ENCODE measurements at regions not wholly inside any gene's neighbourhood (a gene's known extent, or its start where the extent isn't known, plus 50 kb on each side); places are given as distances from the start of the nearest gene placed in this dataset.
"Not testable (repeated sequence)": the region's sequence is repeated elsewhere in the genome, so short reads cannot be mapped to it uniquely, and the experiment has no call there.

DNA sequence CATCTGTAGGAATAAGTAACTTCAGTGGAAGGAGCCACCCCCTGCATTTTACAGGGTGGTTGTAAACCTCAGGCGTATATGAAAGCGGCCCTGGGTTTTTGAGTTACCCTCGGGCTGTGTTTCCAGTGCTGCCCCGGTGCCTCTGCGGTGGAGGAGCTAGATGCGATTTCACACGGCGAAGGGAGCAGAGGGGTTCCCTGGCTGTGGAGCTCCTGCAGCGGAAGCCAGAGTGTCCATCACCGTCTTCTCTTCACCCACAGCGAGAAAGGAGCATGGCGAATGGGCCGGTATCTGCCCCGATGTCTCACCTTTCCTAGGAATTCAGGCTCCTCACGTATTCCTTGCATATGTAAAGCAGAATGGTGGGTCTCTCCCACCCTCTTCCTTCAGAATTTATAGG, 253.6 kb downstream of the THBS2 start:
- no peak for DNase-seq

DNA sequence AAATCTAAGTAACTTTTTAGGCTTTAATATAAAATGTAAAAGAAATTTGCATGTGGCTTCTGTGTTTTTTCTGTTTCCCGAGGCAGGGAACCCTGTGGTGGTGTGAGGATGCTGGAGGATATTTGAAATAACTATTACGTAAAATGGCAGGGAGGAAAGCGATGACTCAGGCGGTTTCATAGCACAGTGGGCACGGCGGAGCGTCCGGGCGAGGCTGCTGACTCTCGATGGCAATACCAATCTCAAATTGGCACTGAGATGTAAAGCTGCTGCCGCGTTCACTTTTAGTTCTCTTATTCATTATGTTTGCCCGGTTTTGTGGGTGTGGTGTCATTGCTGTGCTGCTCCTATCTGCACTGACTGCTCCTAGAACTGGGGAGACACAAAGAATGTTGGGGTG, 254.3 kb downstream of the THBS2 start:
- DNase-seq = no peak

DNA sequence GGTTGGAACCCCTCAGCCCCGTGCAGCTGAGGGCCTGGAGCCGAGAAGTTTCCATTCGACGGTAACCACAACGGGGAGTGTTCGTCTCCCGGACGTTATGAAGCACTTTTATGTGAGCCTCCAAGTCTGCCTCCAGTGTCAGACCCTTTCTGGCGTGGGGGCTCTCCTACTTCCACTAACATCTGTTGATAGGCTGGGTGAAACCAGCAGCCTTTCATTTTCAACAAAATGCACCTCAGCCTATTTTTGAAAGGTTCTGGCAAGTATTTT, 257.4 kb downstream of the THBS2 start:
- no peak for DNase-seq

DNA sequence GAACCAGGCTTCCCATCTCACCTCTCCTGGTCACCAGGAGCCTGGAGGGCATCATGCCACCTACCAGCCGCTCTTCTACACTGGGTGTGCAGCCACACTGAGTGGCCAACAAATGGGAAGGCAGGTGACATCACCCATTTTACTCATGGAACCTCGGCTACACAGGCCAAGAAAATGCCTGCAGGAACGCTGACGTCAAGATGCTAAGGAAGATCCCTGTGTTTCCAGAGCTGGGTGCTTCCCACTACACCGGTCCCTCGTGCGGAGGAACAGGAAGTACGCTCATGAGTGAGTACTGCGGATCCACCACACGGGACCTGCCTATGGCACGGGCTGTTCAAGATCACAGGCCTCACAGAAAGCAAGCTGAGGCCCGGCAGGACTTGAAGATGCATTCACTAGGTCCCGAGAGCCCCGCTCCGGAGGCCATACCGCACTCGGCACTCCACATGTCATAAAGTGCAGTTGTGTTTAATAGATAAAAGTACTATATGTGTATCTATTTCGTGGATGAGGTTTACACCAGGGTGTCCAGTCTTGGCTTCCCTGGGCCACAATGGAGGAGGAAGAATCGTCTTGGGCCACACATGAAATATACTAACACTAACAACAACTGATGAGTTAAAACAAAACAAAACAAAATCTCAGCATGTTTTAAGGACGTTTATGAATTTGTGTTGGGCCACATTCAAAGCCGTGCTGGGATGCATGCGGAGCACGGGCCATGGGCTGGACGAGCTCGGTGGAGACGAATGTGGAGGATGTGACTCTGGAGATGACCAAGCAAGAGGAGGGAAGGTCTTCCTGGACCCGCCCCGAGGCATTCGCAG, 257.9 kb downstream of the THBS2 start:
- no peak for DNase-seq

DNA sequence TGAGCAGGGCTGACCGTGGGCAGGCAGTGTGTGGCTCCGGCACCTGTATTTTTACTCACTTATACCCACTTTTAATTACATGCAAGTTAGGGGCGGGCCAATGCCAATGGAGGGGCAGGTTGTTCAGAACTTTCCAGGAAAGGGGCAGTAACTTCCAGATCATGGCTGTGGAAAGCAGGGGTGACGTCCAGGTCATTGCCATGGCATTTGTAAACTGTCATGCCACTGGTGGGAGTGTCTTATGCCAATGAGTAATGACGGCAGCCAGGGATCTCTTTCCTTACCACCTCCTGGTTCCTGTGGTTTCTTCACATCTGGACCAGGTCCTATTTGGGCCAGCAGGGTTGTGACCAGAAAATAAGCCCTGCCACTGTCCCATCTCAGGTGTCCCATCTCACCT, 258.7 kb downstream of the THBS2 start:
- DNase-seq = no peak

DNA sequence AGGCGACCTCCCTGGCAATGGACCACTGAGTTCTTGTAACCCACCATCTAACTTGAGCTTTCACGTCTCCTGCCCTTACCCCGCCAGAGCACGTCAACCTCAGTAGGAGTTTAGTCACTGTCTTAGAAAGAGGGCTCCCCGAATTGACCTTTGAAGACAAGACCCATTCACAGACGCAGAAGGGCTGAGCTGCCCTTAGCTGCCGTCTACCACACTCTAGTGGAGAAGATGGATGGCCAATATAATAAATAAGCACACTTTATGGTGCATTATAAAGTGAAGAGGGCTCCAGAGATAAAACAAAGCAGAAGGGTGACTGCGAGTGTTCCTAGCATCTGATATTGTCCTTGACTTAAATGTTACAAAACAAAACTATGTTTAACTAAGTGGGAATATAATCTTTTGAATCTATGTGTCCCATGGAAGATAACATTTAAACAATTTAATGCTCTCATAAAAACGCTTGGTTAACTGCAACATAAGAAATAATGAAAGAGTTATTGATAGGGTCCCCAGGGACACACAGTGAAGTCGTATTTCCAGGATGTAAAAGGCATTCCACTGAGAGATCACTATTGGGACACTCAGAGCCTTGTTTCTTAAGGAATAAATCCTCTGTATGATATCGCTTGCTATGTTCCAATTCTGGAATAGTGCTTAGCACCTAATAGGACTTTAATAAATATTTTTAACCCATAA, 261.1 kb downstream of the THBS2 start:
- no peak for DNase-seq

DNA sequence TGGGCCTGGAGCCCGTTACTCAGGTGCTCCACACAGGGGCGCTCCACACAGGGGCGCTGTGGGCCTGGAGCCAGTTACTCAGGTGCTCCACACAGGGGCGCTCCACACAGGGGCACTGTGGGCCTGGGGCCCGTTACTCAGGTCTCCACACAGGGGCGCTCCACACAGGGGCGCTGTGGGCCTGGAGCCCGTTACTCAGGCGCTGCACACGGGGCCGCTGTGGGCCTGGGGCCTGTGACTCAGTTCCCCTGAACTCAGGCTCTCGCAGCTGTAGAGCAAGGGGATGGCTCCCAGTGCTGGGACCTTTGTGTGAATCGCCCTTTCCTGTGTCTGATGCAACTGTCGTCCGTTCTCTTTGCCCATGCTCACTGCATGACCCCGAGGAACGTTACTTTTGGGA, 262.0 kb downstream of the THBS2 start:
- not testable (repeated sequence) for DNase-seq

DNA sequence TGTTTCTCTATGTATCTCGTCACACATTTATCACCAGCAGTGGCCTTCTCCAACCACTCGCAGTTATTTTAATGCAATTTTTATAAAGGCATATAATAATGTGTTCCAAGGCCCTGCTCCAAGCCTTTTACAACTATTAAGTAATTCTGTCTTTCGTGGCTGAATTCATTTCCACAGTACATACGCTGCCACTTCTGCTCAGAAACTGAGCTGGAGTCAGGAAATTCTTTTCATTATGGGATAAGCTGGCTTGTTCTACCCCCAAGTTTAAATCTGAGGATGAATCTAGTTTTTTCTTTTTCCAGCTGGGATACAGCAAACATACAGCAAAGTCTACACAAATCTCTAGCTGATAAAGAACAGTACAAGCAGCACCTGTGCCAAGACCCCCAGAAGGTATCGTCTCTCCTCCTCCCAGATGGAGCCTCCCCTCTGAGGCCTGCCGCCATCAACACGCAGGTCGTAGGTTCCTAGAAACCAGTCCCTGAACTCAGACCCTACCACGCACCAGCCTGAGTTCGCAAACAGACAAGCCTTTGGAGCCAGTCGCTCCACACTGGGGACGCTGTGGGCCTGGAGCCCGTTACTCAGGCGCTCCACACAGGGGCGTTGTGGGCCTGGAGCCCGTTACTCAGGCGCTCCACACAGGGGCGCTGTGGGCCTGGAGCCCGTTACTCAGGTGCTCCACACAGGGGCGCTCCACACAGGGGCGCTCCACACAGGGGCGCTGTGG, 263.5 kb downstream of the THBS2 start:
- no peak for DNase-seq

DNA sequence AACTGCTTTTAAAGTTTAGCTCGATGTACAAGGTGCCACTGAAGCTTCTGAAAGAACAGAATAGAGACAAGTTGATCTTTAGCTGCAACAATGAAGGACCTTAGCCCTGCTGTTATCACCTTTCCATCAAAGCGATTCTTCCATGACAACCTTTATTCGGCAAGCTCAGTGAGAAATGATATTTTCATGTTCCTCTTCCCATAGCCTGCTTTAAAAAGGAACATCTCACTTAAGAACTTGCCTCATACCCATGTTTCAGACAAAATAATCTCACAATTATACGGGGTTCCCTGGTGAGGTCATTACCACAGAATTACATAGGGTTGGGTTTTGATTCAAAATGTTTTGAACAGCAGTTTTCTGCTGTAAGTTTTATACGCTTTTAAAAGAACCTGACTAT, 264.2 kb downstream of the THBS2 start:
- no peak for DNase-seq

DNA sequence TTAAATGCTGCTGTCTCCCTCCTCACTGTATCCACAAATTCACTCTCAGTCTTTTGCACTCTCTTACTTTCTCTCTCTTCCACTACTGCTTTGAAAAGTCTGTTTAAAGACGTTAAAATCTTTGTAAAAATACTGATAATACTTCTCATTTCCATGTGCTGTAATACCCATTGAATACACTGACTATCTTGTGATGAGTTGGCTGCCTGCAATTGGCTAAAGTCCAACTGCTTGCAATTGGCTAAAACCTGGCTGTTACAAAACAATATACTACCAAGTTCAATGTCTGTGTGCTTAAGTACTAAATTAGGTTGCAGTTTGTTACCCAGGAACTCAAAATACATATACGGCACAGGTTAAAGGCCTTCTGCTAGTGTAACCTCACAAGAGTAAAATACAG, 264.8 kb downstream of the THBS2 start:
- DNase-seq = no peak

DNA sequence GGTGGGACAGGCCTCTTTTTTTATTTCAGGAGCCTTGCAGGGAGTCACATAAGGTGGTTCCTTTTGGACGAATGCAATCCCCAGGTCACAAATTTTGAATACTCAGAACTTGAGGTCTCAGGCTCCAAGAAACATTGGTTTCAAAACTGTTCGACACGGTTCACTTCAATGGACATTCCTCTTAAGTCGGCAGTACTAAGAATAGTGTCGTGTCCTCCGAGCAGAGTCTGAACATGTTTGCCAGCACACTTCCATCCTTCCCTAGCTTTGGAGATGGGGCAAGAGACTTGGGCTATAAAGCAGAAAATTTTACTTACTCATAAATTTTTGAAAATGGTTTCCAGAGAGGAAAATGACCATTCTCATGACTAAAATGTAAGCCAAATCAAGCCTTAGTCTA, 265.4 kb downstream of the THBS2 start:
- no peak for DNase-seq

DNA sequence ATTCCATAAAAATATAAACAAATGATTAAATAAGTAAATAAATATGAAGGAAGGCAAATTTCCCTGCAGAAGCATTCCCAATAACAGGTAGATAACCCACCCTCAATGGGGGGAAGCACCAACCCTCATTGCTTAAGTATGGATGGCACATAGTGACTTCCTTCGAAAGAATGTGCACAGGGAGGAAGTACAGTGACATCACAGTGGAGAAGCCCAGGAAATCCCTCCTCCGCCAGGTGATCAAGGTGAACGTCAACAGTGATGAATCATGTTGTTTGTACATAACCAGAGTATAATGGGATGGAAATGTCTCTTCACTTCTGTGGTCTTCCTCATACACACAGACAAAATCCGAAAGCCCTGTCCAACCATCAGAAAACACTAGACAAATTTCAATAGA, 267.9 kb downstream of the THBS2 start:
- DNase-seq = no peak

DNA sequence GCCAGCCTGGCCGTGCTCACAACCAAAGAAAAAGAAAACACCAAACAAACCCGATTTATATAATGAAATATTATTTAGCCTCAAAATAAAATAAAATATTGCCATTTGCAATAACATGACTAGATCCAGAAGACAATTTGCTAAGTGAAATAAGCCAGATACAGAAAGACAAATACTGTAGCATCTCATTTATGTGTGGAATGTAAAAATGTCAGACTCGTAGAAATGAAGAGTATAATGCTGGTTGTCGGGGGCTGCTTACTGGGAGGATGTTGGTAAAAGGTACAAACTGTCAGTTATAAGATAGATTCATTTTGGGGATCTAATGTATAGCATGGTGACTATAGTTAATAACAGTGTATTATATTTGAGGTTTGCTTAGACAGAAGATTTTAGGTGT, 269.7 kb downstream of the THBS2 start:
- DNase-seq = no peak

DNA sequence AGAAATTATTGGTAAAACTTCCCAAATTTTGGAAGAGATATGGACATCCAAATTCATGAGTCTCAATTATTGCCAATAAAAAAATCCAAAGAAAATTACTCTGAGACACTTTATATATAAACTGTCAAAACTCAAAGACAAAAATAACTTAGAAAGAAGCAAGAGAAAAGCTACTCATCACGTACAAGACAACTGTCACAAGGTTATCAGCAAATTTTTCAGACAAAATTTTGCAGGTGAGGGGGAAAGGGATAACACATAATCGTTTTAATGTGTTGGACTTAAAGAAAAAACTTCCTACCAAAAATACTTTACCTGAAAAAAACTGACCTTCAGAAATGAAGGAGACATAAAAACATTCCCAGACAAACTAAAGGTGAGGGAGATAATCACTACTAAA, 272.5 kb downstream of the THBS2 start:
- DNase-seq = no peak

DNA sequence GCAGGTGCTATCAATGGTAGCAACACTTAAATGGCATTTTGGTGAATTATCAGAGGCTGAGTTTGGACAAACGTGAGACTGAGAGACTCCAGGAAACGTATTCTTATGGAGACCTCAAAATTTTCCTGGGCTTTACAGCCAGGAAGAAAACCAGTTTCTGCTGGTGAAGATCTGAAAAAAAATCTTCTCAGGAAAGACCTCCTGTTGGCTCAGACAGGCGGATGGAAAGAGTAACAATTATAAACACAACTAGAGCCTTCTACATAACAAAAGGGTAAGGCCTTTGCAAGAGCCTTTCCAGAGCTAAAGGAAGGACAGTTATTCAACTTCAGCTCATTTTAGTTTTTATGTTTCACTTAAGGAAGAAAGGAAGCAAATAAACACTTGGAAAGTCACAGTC, 274.4 kb downstream of the THBS2 start:
- DNase-seq = no peak

DNA sequence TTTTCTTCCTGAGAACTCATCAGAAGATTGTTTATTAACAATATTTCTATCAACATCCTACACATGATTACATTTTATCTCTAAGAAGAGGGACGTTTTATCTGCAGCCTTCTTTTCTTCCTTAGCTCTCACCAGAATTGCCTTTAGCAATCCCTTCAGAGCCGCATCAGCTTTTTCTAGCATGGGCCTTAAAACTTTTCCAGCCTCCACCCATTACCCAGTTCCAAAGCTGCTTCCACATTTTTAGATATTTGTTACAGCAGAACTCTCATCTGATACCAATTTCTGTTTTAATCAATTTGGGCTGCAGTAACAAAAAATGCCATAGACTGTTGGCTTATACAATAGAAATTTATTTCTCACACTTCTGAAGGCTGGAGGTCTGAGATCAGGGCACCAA, 281.5 kb downstream of the THBS2 start:
- DNase-seq = no peak

DNA sequence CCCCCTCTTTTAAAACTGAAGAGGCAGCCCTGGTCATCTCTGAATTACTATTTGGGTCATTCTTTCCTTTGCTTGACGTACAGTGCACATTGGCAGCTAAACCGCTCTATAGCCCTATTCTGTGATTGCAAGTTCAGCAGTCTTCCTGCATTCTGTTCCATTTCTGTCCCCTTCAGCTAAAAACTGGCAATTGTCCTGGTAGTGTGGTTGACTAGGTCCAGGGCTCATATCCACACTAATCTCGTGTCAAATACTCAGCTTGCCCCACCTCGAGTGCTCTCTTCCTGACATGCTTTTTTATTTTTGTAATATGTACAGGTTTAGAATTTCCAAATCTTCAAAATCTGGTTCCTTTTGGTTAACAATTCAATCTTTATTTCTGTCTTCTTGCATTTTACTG, 282.1 kb downstream of the THBS2 start:
- no peak for DNase-seq

DNA sequence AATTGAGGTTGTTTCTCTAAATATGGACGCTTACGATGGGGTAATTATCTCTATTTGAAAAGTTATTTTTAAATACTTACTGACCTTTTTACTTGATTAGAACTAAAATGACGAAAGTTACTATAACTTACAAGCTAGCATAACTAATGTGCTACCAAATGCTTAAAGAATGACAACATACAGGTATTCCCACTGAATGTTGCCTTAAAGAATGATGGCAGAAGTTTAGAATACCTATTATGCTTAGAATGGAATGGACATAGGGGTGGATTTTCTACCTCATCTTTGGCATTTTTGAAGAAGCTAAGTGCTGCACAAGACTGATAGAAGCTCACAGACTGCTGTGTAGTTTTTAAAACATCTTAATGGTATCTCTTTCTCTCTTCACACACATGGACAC, 284.8 kb downstream of the THBS2 start:
- DNase-seq = no peak

DNA sequence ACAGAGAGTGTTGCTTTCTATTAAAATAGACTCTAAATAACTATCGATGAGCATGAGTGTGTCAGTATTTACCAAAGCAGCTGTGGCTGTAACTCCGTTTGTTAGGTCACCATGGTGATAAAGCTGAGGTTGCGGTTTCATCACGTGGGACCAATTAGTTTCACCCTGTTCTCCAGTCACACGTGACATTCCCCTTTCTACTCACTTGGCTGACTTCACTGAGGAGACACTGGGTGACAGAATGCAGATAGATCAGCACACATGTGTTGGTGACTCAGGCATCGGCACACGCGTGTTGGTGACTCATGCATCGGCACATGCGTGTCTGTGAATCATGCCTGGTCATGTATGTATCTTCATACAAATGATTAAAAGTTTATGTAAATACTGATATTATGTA, 285.4 kb downstream of the THBS2 start:
- peak; percentile 66 for DNase-seq

DNA sequence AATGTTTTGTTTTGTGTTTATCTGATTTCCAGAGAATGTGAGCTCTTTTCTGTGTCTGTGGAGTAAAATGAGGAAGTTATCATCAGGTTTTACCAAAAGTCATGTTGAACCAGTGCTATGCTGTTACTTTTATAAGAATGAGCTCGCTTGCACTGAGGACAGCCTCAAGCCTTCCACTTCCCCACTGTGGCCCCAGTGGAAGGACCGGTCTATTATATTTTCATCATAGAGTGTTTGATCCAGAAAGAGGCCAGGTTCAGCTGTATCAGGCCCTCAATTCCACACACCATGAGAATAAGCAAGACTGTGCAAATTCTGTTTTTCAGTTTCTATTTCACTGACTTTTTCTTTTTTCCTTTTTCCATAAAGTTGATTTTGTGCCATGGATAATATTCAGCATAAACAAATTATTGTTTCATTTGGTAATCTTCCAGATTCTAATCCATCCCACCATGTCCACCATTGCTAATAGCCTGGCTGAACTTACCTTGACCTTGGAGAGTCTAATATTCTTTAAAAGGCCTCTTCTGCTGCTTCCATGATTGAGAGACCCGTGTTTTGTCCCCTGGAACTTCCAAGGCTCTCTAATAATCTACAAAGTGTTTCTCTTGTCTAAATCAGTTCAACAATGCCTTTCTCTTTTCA, 286.2 kb downstream of the THBS2 start:
- no peak for DNase-seq

DNA sequence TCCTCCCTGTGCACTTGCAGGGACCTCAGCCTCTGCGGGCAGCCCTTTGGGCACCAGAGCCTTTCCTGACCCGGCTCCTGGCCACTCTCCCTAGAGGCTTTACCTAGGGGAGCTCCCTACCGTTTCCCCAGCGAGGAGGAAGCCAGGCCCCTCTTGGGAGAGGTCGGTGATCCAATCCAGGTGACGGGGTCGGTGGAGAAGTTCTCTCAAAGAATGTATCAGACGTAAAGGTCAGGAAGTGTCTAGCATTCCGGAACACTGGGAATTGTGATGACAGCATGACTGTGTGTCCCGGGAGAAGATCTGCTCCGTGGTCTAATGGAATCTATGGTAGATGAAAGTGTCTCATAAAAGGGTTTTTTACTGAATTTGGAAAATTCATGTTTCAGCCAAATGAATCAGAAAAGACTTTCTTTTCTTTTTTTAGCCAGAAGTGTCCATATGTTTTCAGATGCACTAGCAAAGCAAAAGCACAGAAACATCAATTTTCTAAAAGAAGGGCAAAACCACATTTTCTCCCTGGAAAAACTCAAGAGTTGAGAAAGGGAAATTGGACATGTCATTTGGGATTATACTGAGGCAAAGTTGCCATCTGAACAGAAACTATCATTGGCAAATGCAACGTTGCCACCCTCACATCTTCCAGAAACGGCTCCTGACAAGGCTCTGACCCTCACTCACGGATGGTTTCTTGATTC, 289.4 kb downstream of the THBS2 start:
- DNase-seq = no peak

DNA sequence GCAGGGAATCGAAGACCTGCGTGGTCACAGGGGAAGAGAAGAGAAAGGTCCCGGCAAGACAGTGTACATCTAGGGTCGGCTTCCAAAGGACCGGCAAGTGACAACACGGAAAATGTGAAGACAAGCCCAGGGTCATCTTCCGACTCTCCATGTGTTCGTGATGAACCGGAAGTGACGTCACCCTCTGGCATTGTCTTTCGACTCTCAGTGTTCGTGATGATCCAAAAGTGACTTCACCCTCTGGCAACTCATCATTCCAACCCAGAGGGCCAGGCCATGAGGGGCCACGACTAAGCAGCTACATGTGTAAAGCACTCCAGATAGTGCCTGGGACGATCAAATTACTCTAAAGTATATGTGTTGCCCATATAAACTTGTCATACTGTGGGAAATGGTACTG, 290.8 kb downstream of the THBS2 start:
- DNase-seq = no peak

DNA sequence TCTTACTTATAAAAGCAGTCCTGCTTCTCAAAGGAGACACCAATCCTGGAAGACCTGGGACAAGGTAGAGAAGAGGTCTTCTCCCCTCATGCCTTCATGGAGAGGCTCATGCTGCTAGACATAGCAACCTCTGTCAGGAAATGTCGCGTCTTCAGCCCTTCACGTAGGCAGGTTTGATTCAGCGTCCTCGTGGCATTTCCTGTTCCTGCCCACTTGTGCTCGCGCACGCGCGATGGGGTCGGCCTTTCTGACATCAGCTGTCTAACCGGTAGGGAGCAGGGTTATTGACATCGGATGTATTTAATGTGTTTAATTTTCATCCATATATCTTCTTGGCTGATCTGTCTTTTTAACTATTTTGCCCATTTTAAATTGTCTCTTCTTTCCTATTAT, 292.4 kb downstream of the THBS2 start:
- no peak for DNase-seq

Data from NCI-H2107 (cell line).